ENCODE measurements at regions not wholly inside any gene's neighbourhood (a gene's known extent, or its start where the extent isn't known, plus 50 kb on each side); places are given as distances from the start of the nearest gene placed in this dataset.

DNA sequence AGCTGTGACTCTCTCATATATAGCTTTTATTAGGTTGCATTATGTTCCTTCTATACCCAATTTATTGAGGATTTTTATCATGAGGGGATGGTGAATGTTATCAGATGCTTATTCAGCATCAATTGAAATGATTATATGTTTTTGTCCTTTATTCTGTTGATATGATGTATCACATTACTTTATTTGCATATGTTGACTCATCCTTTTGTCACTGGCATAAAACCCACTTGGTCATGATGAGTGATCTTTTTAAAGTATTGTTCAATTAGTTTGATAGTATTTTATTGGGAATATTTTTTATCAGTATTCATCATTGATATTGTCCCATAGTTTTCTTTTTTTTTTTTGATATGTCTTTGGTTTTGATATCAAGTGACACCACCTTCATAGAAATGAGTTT is 529.9 kb downstream of the MMUT start:
- no peaks in the 10 kb centered on the region for H3K79me2 ChIP-seq (ENCODE audit: insufficient read depth, low read length)
- no peak for DNase-seq (ENCODE audit: low read depth, low spot score)
- no peak for ATAC-seq
- no peak overlapping the region for H3K4me3 ChIP-seq (replicated peaks in 1 of 2; ENCODE audit: low read depth in 1 of 2, low read length in 2 of 2)
- no peaks in the 10 kb centered on the region for H3K27me3 ChIP-seq (ENCODE audit: insufficient read depth, low read length)
- TF ChIP-seq YY1 (IDR thresholded peaks at IDR 0.05; ENCODE audit: extremely low read depth, insufficient replicate concordance, low read depth, low read length) (no peak), SRF (IDR thresholded peaks at IDR 0.05; ENCODE audit: low read depth) (no peak), CEBPB (IDR thresholded peaks at IDR 0.05; ENCODE audit: low read depth) (no peak), FOSL1 (IDR thresholded peaks at IDR 0.05; ENCODE audit: low read depth) (no peak), JUND (IDR thresholded peaks at IDR 0.05) (no peak), TCF7L2 (IDR thresholded peaks at IDR 0.05; ENCODE audit: borderline replicate concordance, extremely low read depth, insufficient read depth, insufficient read length) (no peak), RAD21 (IDR thresholded peaks at IDR 0.05; ENCODE audit: low read depth) (no peak), ZNF274 (IDR thresholded peaks at IDR 0.05; ENCODE audit: low read depth, low read length) (no peak), SP1 (IDR thresholded peaks at IDR 0.05; ENCODE audit: low read depth) (no peak), ELF1 (IDR thresholded peaks at IDR 0.05; ENCODE audit: borderline replicate concordance, low read depth) (no peak)
- TF ChIP-seq, protein P1, sequence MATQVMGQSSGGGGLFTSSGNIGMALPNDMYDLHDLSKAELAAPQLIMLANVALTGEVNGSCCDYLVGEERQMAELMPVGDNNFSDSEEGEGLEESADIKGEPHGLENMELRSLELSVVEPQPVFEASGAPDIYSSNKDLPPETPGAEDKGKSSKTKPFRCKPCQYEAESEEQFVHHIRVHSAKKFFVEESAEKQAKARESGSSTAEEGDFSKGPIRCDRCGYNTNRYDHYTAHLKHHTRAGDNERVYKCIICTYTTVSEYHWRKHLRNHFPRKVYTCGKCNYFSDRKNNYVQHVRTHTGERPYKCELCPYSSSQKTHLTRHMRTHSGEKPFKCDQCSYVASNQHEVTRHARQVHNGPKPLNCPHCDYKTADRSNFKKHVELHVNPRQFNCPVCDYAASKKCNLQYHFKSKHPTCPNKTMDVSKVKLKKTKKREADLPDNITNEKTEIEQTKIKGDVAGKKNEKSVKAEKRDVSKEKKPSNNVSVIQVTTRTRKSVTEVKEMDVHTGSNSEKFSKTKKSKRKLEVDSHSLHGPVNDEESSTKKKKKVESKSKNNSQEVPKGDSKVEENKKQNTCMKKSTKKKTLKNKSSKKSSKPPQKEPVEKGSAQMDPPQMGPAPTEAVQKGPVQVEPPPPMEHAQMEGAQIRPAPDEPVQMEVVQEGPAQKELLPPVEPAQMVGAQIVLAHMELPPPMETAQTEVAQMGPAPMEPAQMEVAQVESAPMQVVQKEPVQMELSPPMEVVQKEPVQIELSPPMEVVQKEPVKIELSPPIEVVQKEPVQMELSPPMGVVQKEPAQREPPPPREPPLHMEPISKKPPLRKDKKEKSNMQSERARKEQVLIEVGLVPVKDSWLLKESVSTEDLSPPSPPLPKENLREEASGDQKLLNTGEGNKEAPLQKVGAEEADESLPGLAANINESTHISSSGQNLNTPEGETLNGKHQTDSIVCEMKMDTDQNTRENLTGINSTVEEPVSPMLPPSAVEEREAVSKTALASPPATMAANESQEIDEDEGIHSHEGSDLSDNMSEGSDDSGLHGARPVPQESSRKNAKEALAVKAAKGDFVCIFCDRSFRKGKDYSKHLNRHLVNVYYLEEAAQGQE (IDR thresholded peaks at IDR 0.05; ENCODE audit: low read depth): no peak
- TF ChIP-seq, protein P2, sequence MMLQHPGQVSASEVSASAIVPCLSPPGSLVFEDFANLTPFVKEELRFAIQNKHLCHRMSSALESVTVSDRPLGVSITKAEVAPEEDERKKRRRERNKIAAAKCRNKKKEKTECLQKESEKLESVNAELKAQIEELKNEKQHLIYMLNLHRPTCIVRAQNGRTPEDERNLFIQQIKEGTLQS (IDR thresholded peaks at IDR 0.05): no peak
- TF ChIP-seq, protein P3, sequence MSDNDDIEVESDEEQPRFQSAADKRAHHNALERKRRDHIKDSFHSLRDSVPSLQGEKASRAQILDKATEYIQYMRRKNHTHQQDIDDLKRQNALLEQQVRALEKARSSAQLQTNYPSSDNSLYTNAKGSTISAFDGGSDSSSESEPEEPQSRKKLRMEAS (IDR thresholded peaks at IDR 0.05): no peak
- TF ChIP-seq, protein P4, sequence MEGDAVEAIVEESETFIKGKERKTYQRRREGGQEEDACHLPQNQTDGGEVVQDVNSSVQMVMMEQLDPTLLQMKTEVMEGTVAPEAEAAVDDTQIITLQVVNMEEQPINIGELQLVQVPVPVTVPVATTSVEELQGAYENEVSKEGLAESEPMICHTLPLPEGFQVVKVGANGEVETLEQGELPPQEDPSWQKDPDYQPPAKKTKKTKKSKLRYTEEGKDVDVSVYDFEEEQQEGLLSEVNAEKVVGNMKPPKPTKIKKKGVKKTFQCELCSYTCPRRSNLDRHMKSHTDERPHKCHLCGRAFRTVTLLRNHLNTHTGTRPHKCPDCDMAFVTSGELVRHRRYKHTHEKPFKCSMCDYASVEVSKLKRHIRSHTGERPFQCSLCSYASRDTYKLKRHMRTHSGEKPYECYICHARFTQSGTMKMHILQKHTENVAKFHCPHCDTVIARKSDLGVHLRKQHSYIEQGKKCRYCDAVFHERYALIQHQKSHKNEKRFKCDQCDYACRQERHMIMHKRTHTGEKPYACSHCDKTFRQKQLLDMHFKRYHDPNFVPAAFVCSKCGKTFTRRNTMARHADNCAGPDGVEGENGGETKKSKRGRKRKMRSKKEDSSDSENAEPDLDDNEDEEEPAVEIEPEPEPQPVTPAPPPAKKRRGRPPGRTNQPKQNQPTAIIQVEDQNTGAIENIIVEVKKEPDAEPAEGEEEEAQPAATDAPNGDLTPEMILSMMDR (IDR thresholded peaks at IDR 0.05 in 2 of 3, conservative IDR thresholded peaks at IDR 0.05 in 1 of 3; ENCODE audit: borderline replicate concordance in 1 of 3, insufficient read depth in 1 of 3, low read depth in 2 of 3, low read length in 2 of 3): no peak
- no peak overlapping the region for H3K27ac ChIP-seq (ENCODE audit: low read depth, low read length)
- ChIA-PET RAD21 (ENCODE audit: low non-redundant PET in 1 of 2, low total read pairs in 2 of 2, uncharacterized antibody in 2 of 2, unreplicated experiment in 2 of 2) (no interaction called here), CTCF (no interaction called here), POLR2A (no interaction called here)
- BruUV-seq (replicated peaks): no TSS peak
- no peak overlapping the region for H3K4me2 ChIP-seq (ENCODE audit: low read length)
- H2AFZ ChIP-seq (ENCODE audit: low read depth, low read length, poor library complexity, severe bottlenecking): no peak overlapping the region
- no peaks in the 10 kb centered on the region; the same call in 1 of the 2 replicates for H3K9me2 ChIP-seq (ENCODE audit: insufficient read depth)
- H3K9ac ChIP-seq (ENCODE audit: low read length): no peak overlapping the region
- no peaks in the 10 kb centered on the region for H3K9me3 ChIP-seq (ENCODE audit: control insufficient read depth in 1 of 2, insufficient read depth in 1 of 2, low read depth in 1 of 2, low read length in 2 of 2)
- no peaks in the 10 kb centered on the region for H3K4me1 ChIP-seq (ENCODE audit: control insufficient read depth in 1 of 2, insufficient read depth in 2 of 2, low read length in 2 of 2)
- H4K20me1 ChIP-seq (ENCODE audit: insufficient read depth): no peaks in the 10 kb centered on the region
- H3K36me3 ChIP-seq (ENCODE audit: control insufficient read depth in 1 of 2, insufficient read depth in 2 of 2, low read length in 2 of 2): no peaks in the 10 kb centered on the region
- intact Hi-C loops (cut with micrococcal nuclease): no loop called here
